AML-193 (cell line): ENCODE measurements at regions not wholly inside any gene's neighbourhood (a gene's known extent, or its start where the extent isn't known, plus 50 kb on each side); places are given as distances from the start of the nearest gene placed in this dataset.
"Not testable (repeated sequence)": the region's sequence is repeated elsewhere in the genome, so short reads cannot be mapped to it uniquely, and the experiment has no call there.

Experiments used
- DNase-seq, 2 experiments: peaks; one replicate each; lab custom pipeline; 2025; lab: John Stamatoyannopoulos, UW

- DNase-seq: peak; percentile 95 to 97
These were observed 295.0 kb downstream of the OMA1 start for GRCh38 chr1:58251430-58252073.

- DNase-seq: no peak
These were observed 296.0 kb downstream of the OMA1 start for GRCh38 chr1:58250587-58250948.

- DNase-seq: peak; percentile 26 to 34
These were observed 296.6 kb downstream of the OMA1 start for GRCh38 chr1:58249737-58250586.

- DNase-seq: no peak
These were observed 297.2 kb downstream of the OMA1 start for GRCh38 chr1:58249388-58249736.

- DNase-seq: no peak
These were observed 297.7 kb downstream of the OMA1 start for GRCh38 chr1:58248791-58249190.

- DNase-seq: no peak
These were observed 298.5 kb downstream of the OMA1 start for GRCh38 chr1:58248072-58248471.

GRCh38 chr1:58246549-58246948 is 300.0 kb downstream of the OMA1 start:
- DNase-seq: no peak

- no peak for DNase-seq
These were observed 301.7 kb downstream of the OMA1 start for GRCh38 chr1:58244872-58245271.

- DNase-seq: no peak
These were observed 307.7 kb downstream of the OMA1 start for GRCh38 chr1:58238846-58239245.

GRCh38 chr1:58233729-58234128 is 312.8 kb downstream of the OMA1 start:
- DNase-seq: no peak

GRCh38 chr1:58231204-58231603 is 315.3 kb downstream of the OMA1 start:
- DNase-seq: no peak

- no peak for DNase-seq
These were observed 318.9 kb downstream of the OMA1 start for GRCh38 chr1:58227604-58228003.

GRCh38 chr1:58223522-58223921 is 323.0 kb downstream of the OMA1 start:
- no peak for DNase-seq

GRCh38 chr1:58220836-58221472 is 325.6 kb downstream of the OMA1 start:
- no peak for DNase-seq

GRCh38 chr1:58216169-58216568 is 330.4 kb downstream of the OMA1 start:
- not testable (repeated sequence) for DNase-seq

GRCh38 chr1:58214674-58215073 is 331.9 kb downstream of the OMA1 start:
- no peak for DNase-seq

- no peak for DNase-seq
These were observed 334.7 kb downstream of the OMA1 start for GRCh38 chr1:58211869-58212268.

GRCh38 chr1:58209575-58209974 is 337.0 kb downstream of the OMA1 start:
- no peak for DNase-seq

GRCh38 chr1:58206749-58207148 is 339.8 kb downstream of the OMA1 start:
- DNase-seq: no peak

- peak in 1 of 2 experiments; percentile 22 for DNase-seq
These were observed 342.2 kb downstream of the OMA1 start for GRCh38 chr1:58204284-58204683.

- DNase-seq: no peak
These were observed 344.9 kb downstream of the OMA1 start for GRCh38 chr1:58201492-58202106.

- no peak for DNase-seq
These were observed 346.1 kb downstream of the OMA1 start for GRCh38 chr1:58200437-58200836.

- no peak for DNase-seq
These were observed 348.7 kb downstream of the OMA1 start for GRCh38 chr1:58197811-58198210.
